ENCODE measurements at regions not wholly inside any gene's neighbourhood (a gene's known extent, or its start where the extent isn't known, plus 50 kb on each side); places are given as distances from the start of the nearest gene placed in this dataset.

DNA sequence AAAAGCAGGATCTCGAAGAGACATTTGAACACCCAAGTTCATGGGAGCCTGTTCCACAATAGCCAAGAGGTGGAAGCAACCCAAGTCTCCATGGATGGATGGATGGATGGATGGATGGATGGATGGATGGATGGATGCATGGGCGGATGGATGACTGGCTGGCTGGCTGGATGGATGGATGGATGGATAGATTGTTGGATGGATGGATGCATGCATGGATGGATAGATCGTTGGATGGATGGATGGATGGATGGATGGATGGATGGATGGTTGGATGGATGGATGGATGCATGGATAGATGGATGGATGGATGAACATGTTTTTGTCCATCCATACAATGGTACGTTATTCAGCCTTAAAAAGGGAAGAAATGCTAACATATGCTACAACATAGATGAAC is 603.4 kb downstream of the BRD1 start:
- TF ChIP-seq, protein P1, sequence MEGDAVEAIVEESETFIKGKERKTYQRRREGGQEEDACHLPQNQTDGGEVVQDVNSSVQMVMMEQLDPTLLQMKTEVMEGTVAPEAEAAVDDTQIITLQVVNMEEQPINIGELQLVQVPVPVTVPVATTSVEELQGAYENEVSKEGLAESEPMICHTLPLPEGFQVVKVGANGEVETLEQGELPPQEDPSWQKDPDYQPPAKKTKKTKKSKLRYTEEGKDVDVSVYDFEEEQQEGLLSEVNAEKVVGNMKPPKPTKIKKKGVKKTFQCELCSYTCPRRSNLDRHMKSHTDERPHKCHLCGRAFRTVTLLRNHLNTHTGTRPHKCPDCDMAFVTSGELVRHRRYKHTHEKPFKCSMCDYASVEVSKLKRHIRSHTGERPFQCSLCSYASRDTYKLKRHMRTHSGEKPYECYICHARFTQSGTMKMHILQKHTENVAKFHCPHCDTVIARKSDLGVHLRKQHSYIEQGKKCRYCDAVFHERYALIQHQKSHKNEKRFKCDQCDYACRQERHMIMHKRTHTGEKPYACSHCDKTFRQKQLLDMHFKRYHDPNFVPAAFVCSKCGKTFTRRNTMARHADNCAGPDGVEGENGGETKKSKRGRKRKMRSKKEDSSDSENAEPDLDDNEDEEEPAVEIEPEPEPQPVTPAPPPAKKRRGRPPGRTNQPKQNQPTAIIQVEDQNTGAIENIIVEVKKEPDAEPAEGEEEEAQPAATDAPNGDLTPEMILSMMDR (conservative IDR thresholded peaks at IDR 0.05; ENCODE audit: low read depth in 2 of 2): no peak
- TF ChIP-seq JUNB (IDR thresholded peaks at IDR 0.05; ENCODE audit: unreplicated experiment) (no peak), EZH2phosphoT487 (IDR thresholded peaks at IDR 0.05; ENCODE audit: unreplicated experiment) (no peak), EZH2 (IDR thresholded peaks at IDR 0.05; ENCODE audit: low read depth, unreplicated experiment) (no peak)
- TF ChIP-seq, protein P2, sequence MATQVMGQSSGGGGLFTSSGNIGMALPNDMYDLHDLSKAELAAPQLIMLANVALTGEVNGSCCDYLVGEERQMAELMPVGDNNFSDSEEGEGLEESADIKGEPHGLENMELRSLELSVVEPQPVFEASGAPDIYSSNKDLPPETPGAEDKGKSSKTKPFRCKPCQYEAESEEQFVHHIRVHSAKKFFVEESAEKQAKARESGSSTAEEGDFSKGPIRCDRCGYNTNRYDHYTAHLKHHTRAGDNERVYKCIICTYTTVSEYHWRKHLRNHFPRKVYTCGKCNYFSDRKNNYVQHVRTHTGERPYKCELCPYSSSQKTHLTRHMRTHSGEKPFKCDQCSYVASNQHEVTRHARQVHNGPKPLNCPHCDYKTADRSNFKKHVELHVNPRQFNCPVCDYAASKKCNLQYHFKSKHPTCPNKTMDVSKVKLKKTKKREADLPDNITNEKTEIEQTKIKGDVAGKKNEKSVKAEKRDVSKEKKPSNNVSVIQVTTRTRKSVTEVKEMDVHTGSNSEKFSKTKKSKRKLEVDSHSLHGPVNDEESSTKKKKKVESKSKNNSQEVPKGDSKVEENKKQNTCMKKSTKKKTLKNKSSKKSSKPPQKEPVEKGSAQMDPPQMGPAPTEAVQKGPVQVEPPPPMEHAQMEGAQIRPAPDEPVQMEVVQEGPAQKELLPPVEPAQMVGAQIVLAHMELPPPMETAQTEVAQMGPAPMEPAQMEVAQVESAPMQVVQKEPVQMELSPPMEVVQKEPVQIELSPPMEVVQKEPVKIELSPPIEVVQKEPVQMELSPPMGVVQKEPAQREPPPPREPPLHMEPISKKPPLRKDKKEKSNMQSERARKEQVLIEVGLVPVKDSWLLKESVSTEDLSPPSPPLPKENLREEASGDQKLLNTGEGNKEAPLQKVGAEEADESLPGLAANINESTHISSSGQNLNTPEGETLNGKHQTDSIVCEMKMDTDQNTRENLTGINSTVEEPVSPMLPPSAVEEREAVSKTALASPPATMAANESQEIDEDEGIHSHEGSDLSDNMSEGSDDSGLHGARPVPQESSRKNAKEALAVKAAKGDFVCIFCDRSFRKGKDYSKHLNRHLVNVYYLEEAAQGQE (IDR thresholded peaks at IDR 0.05; ENCODE audit: unreplicated experiment): no peak

Data from GM23338 (cell line).